ENCODE measurements at regions not wholly inside any gene's neighbourhood (a gene's known extent, or its start where the extent isn't known, plus 50 kb on each side); places are given as distances from the start of the nearest gene placed in this dataset.
A peak's percentile ranks its signal among the peaks of the same experiment; 100 is the strongest.
"Not testable (repeated sequence)": the region's sequence is repeated elsewhere in the genome, so short reads cannot be mapped to it uniquely, and the experiment has no call there.

DNA sequence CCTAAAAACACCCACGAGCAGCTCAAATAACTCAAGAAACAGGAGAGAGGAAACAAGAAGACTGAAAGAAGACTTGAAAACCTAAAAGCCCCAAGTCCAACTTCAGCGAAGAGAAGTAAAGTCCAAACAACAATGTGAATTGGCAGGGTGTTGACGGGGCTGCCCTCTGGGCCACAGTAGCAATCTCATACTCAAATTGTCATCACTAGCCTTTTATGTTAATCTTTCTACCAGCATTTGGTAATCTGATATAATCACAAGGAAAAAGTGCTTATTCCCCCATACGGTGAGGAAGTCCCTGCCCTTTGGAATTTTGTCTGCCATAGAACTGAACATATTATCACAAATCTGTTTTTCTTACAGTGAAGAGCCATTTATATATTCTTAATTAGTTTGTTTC lies 51.5 kb upstream of the IFNE start:
- 0% methylated on average over 1 of the region's 4 CpGs for WGBS (ENCODE audit: insufficient coverage, low lambda C conversion rate)
- H3K36me3 ChIP-seq (ENCODE audit: control insufficient read depth, insufficient read depth, low read length), result peaks cover 11% of the 10 kb centered on the region
- H3K27me3 ChIP-seq (ENCODE audit: control insufficient read depth, insufficient read depth, low read length), result no peaks in the 10 kb centered on the region

DNA sequence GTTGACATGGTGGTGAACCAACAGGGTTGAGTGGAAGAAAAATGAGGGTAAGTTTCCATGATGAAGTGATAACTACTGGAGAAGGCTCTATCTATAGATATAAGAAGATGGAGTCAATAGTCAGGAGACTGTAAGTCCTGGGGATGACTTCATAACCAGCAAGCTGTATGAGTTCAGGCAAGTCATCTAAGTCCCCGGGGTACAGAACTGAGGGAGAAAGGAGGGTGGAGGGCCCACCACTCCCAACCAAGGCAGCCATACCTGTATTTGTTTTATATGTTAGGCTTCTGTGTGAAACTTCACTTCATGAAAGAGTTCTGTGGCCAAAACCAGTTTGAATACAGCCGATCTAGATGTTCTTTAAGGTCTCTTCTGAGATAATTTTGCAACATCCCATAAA lies 53.3 kb upstream of the IFNE start:
- Histone ChIP-seq H3K36me3 (ENCODE audit: control insufficient read depth, insufficient read depth, low read length) (peaks cover 6% of the 10 kb centered on the region), H3K4me3 (ENCODE audit: low read length) (no peak overlapping the region), H3K27me3 (ENCODE audit: control insufficient read depth, insufficient read depth, low read length) (no peaks in the 10 kb centered on the region), H3K9me3 (ENCODE audit: control insufficient read depth, low read depth, low read length) (no peaks in the 10 kb centered on the region), H3K27ac (ENCODE audit: low read length) (no peak overlapping the region), H3K4me1 (ENCODE audit: control insufficient read depth, insufficient read depth, low read length) (no peaks in the 10 kb centered on the region)
- DNase-seq, result no peak
- WGBS (ENCODE audit: insufficient coverage, low lambda C conversion rate), result no CpG with 5 or more reads among the region's 2 CpGs

More for the DNA sequence above, 51.5 kb upstream of the IFNE start:
- Histone ChIP-seq H3K4me1 (ENCODE audit: control insufficient read depth, insufficient read depth, low read length) (no peaks in the 10 kb centered on the region), H3K4me3 (ENCODE audit: low read length) (no peak overlapping the region), H3K27ac (ENCODE audit: low read length) (no peak overlapping the region), H3K9me3 (ENCODE audit: control insufficient read depth, low read depth, low read length) (no peaks in the 10 kb centered on the region)
- DNase-seq, result peak in 1 of 2 donors; percentile 20

DNA sequence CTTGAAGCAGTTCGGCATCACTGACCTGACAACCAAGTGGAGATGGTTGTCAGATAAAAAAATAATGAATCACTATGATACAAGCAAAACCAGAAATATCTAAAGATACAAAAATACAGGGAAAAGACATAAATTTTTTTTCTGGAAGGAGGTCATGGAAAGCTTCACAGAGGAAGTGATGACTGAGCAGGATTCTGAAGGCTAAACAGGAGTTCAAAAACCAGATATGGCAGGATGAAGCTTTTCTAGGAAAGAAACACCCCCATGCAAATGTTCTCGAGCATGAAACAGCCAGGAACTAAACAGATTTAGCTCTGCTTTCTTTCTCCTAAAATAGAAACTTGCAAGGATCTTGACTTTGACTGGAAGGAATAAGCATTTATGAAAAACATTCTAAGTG lies 60.7 kb upstream of the IFNE start:
- Histone ChIP-seq H3K36me3 (ENCODE audit: control insufficient read depth, insufficient read depth, low read length) (no peaks in the 10 kb centered on the region), H3K9me3 (ENCODE audit: control insufficient read depth, low read depth, low read length) (peaks cover 5% of the 10 kb centered on the region), H3K4me3 (ENCODE audit: low read length) (no peak overlapping the region), H3K4me1 (ENCODE audit: control insufficient read depth, insufficient read depth, low read length) (peaks cover 5% of the 10 kb centered on the region), H3K27me3 (ENCODE audit: control insufficient read depth, insufficient read depth, low read length) (no peaks in the 10 kb centered on the region), H3K27ac (ENCODE audit: low read length) (peak overlapping the region; percentile 54)
- WGBS (ENCODE audit: insufficient coverage, low lambda C conversion rate), result 44% methylated on average over 1 of the region's 2 CpGs
- DNase-seq, result no peak

GRCh38 chr9:21543187-21543586 lies 61.1 kb upstream of the IFNE start:
- 40% methylated on average over 1 of the region's 4 CpGs for WGBS (ENCODE audit: insufficient coverage, low lambda C conversion rate)
- Histone ChIP-seq H3K4me1 (ENCODE audit: control insufficient read depth, insufficient read depth, low read length) (peaks cover 5% of the 10 kb centered on the region), H3K27ac (ENCODE audit: low read length) (peak overlapping the region; percentile 54), H3K4me3 (ENCODE audit: low read length) (no peak overlapping the region), H3K9me3 (ENCODE audit: control insufficient read depth, low read depth, low read length) (peaks cover 5% of the 10 kb centered on the region), H3K36me3 (ENCODE audit: control insufficient read depth, insufficient read depth, low read length) (no peaks in the 10 kb centered on the region), H3K27me3 (ENCODE audit: control insufficient read depth, insufficient read depth, low read length) (no peaks in the 10 kb centered on the region)
- peak in 1 of 2 donors; percentile 70 for DNase-seq

GRCh38 chr9:21543816-21544215 lies 61.7 kb upstream of the IFNE start:
- H3K9me3 ChIP-seq (ENCODE audit: control insufficient read depth, low read depth, low read length); DNase-seq; H3K36me3 ChIP-seq (ENCODE audit: control insufficient read depth, insufficient read depth, low read length); H3K27me3 ChIP-seq (ENCODE audit: control insufficient read depth, insufficient read depth, low read length); H3K4me3 ChIP-seq (ENCODE audit: low read length); H3K4me1 ChIP-seq (ENCODE audit: control insufficient read depth, insufficient read depth, low read length); H3K27ac ChIP-seq (ENCODE audit: low read length): not testable (repeated sequence)
- whole genome bisulfite sequencing (ENCODE audit: insufficient coverage, low lambda C conversion rate), result 100% methylated on average over 2 of the region's 4 CpGs

GRCh38 chr9:21546949-21547348 lies 64.8 kb upstream of the IFNE start:
- WGBS (ENCODE audit: insufficient coverage, low lambda C conversion rate), result no CpG with 5 or more reads among the region's 1 CpG
- Histone ChIP-seq H3K27me3 (ENCODE audit: control insufficient read depth, insufficient read depth, low read length) (no peaks in the 10 kb centered on the region), H3K36me3 (ENCODE audit: control insufficient read depth, insufficient read depth, low read length) (no peaks in the 10 kb centered on the region), H3K27ac (ENCODE audit: low read length) (no peak overlapping the region), H3K9me3 (ENCODE audit: control insufficient read depth, low read depth, low read length) (peaks cover 5% of the 10 kb centered on the region), H3K4me3 (ENCODE audit: low read length) (no peak overlapping the region), H3K4me1 (ENCODE audit: control insufficient read depth, insufficient read depth, low read length) (peaks cover 8% of the 10 kb centered on the region)
- no peak for DNase-seq

GRCh38 chr9:21549251-21549765 lies 67.2 kb upstream of the IFNE start:
- H3K9me3 ChIP-seq (ENCODE audit: control insufficient read depth, low read depth, low read length), result peaks cover under 1% of the 10 kb centered on the region
- no peak for DNase-seq
- H3K4me3 ChIP-seq (ENCODE audit: low read length), result no peak overlapping the region
- peaks cover 17% of the 10 kb centered on the region for H3K4me1 ChIP-seq (ENCODE audit: control insufficient read depth, insufficient read depth, low read length)
- H3K27me3 ChIP-seq (ENCODE audit: control insufficient read depth, insufficient read depth, low read length), result no peaks in the 10 kb centered on the region
- no peak overlapping the region for H3K27ac ChIP-seq (ENCODE audit: low read length)
- H3K36me3 ChIP-seq (ENCODE audit: control insufficient read depth, insufficient read depth, low read length), result no peaks in the 10 kb centered on the region
- 60% methylated on average over 1 of the region's 9 CpGs for WGBS (ENCODE audit: insufficient coverage, low lambda C conversion rate)

DNA sequence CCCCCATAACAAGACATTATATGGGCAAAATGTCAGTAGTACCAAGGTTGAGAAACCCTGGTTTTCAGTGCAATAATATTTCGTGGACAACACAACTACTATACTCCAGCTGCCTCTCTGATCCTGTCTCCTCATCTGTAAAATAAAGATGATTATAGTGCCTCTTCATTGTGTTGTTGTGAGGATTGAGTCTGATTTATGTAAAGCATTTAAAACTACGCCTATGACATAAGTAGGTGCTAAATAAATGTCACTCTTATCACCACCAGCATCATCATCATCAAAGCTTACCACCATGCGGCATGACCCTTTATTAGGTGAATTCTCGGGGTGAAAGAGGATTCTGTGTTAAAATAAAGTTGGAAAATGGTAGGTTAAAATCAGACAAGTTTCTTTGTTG lies 67.8 kb upstream of the IFNE start:
- Histone ChIP-seq H3K4me3 (ENCODE audit: low read length) (no peak overlapping the region), H3K4me1 (ENCODE audit: control insufficient read depth, insufficient read depth, low read length) (peaks cover 17% of the 10 kb centered on the region), H3K27ac (ENCODE audit: low read length) (no peak overlapping the region), H3K27me3 (ENCODE audit: control insufficient read depth, insufficient read depth, low read length) (no peaks in the 10 kb centered on the region), H3K9me3 (ENCODE audit: control insufficient read depth, low read depth, low read length) (no peaks in the 10 kb centered on the region), H3K36me3 (ENCODE audit: control insufficient read depth, insufficient read depth, low read length) (no peaks in the 10 kb centered on the region)
- no peak for DNase-seq
- WGBS (ENCODE audit: insufficient coverage, low lambda C conversion rate), result no CpG with 5 or more reads among the region's 4 CpGs

- Histone ChIP-seq H3K4me3 (ENCODE audit: low read length) (no peak overlapping the region), H3K27me3 (ENCODE audit: control insufficient read depth, insufficient read depth, low read length) (no peaks in the 10 kb centered on the region), H3K9me3 (ENCODE audit: control insufficient read depth, low read depth, low read length) (no peaks in the 10 kb centered on the region), H3K4me1 (ENCODE audit: control insufficient read depth, insufficient read depth, low read length) (peaks cover 17% of the 10 kb centered on the region), H3K27ac (ENCODE audit: low read length) (no peak overlapping the region), H3K36me3 (ENCODE audit: control insufficient read depth, insufficient read depth, low read length) (no peaks in the 10 kb centered on the region)
- no peak for DNase-seq
- whole genome bisulfite sequencing (ENCODE audit: insufficient coverage, low lambda C conversion rate), result 100% methylated on average over 1 of the region's 2 CpGs
These were observed 68.3 kb upstream of the IFNE start for GRCh38 chr9:21550392-21550791.

GRCh38 chr9:21551401-21551800 lies 69.3 kb upstream of the IFNE start:
- H3K27ac ChIP-seq (ENCODE audit: low read length), result peak overlapping the region; percentile 64
- H3K27me3 ChIP-seq (ENCODE audit: control insufficient read depth, insufficient read depth, low read length), result peaks cover 2% of the 10 kb centered on the region
- H3K4me1 ChIP-seq (ENCODE audit: control insufficient read depth, insufficient read depth, low read length), result peaks cover 20% of the 10 kb centered on the region
- no peak overlapping the region for H3K4me3 ChIP-seq (ENCODE audit: low read length)
- 100% methylated on average over 1 of the region's 2 CpGs for WGBS (ENCODE audit: insufficient coverage, low lambda C conversion rate)
- H3K9me3 ChIP-seq (ENCODE audit: control insufficient read depth, low read depth, low read length), result no peaks in the 10 kb centered on the region
- peak in 1 of 2 donors; percentile 48 for DNase-seq
- H3K36me3 ChIP-seq (ENCODE audit: control insufficient read depth, insufficient read depth, low read length), result no peaks in the 10 kb centered on the region
